OCI-LY7 (cell line): ENCODE measurements at regions not wholly inside any gene's neighbourhood (a gene's known extent, or its start where the extent isn't known, plus 50 kb on each side); places are given as distances from the start of the nearest gene placed in this dataset.
"Not testable (repeated sequence)": the region's sequence is repeated elsewhere in the genome, so short reads cannot be mapped to it uniquely, and the experiment has no call there.

Source experiments
- EZH2phosphoT487 ChIP-seq: fragments of 200-600 bp; sonication (generic); IDR thresholded peaks from 2 replicates; pipeline ENCODE4 v1.6.1; 2018; ENCODE audit warnings: low read depth, borderline replicate concordance, mild to moderate bottlenecking, mixed run types, antibody characterized with exemption, low read length, moderate library complexity, mixed read lengths
- TF ChIP-seq, protein P1 (sequence below): fragments of 200-600 bp; sonication (generic); conservative IDR thresholded peaks from 2 replicates; pipeline ENCODE4 v1.5.1; 2014; ENCODE audit warnings: mild to moderate bottlenecking, antibody characterized with exemption, low read length, moderate library complexity, mixed read lengths

DNA sequence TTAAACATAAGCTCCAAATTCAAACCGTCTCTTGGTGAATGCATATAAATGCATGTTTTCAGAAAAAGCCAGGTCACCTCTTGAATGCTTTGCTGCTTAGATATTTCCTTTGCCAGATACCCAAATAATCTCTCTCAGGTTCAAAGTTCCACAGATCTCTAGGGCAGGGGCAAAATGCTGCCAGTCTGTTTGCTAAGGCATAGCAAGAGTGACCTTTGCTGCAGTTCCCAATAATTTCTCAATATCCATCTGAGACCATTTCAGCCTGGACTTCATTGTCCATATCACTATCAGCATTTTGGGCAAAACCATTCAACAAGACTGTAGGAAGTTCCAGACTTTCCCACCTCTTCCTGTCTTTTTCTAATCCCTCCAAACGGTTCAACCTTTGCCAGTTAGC is 1006.2 kb upstream of the KCND2 start:
- TF ChIP-seq, protein P1, sequence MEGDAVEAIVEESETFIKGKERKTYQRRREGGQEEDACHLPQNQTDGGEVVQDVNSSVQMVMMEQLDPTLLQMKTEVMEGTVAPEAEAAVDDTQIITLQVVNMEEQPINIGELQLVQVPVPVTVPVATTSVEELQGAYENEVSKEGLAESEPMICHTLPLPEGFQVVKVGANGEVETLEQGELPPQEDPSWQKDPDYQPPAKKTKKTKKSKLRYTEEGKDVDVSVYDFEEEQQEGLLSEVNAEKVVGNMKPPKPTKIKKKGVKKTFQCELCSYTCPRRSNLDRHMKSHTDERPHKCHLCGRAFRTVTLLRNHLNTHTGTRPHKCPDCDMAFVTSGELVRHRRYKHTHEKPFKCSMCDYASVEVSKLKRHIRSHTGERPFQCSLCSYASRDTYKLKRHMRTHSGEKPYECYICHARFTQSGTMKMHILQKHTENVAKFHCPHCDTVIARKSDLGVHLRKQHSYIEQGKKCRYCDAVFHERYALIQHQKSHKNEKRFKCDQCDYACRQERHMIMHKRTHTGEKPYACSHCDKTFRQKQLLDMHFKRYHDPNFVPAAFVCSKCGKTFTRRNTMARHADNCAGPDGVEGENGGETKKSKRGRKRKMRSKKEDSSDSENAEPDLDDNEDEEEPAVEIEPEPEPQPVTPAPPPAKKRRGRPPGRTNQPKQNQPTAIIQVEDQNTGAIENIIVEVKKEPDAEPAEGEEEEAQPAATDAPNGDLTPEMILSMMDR, result not testable (repeated sequence)
- not testable (repeated sequence) for TF ChIP-seq EZH2phosphoT487
